ENCODE measurements at regions not wholly inside any gene's neighbourhood (a gene's known extent, or its start where the extent isn't known, plus 50 kb on each side); places are given as distances from the start of the nearest gene placed in this dataset.

DNA sequence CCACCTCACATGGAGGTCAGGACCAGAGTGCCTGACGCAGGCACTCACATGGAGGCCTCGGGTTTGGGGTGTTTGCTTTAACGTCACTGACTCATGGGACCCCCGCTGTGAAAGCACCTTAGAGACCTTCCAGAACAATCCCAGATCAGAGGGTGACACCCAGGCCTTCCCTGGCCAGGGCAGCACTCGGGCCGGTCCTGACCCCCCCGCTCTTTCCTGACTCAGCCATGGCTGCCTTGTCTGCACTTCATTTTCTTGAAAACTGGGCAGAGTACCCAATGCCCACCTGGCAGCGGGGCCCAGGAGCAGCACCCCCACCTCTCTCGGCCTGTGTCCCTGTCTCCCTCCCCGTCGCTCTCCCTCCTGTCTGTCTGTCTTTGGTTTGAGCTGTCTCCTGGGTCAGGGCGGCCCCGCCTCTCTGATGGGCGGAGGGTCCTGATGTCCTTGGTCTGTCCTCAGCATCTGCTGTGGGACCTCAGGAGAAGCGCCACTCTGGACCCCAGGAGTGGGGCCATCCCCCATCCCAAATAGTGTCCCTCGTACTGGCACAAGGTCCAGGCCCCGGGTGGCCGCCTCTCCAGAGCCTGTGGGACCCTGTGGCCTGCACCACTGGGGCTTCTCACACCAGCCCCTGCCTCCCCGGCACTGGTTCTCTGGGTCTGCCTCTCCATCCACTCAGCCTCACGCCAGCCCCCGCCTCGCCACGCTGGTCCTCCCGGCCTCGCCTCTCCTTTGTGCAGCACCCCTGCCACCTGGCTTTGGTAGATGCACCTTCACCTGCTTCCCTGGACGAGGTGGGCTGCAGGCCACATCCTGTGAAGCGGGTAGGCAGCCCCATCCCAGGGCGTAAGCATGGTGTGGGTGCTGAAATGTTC lies 55.9 kb upstream of the ZNF469 start:
- H3K4me2 ChIP-seq (ENCODE audit: low read length): no peak overlapping the region
- Mint-ChIP-seq H3K4me1 (ENCODE audit: low read depth, unreplicated experiment) (peaks cover 4% of the 10 kb centered on the region), H3K27me3 (ENCODE audit: low read depth, unreplicated experiment) (peaks cover 3% of the 10 kb centered on the region), H3K36me3 (ENCODE audit: low read depth, unreplicated experiment) (peaks cover 2% of the 10 kb centered on the region), H3K9me3 (ENCODE audit: unreplicated experiment) (peaks cover 4% of the 10 kb centered on the region), H3K27ac (ENCODE audit: unreplicated experiment) (no peak overlapping the region), H3K4me3 (ENCODE audit: unreplicated experiment) (no peak overlapping the region)
- H3K27ac ChIP-seq (ENCODE audit: low read depth, low read length): no peak overlapping the region
- no peaks in the 10 kb centered on the region for H3K36me3 ChIP-seq (ENCODE audit: insufficient read depth, low read length)
- DNase-seq (ENCODE audit: low read depth) (no peak), FAIRE-seq (no peak)
- H3K4me3 ChIP-seq (ENCODE audit: insufficient read depth, low read depth, low read length): no peak overlapping the region
- H3K4me1 ChIP-seq (ENCODE audit: insufficient read depth, low read length): peaks cover 4% of the 10 kb centered on the region
- no peaks in the 10 kb centered on the region for H3K9me3 ChIP-seq (ENCODE audit: insufficient read depth, low read depth, low read length)
- TF ChIP-seq CTCF (IDR thresholded peaks at IDR 0.05; ENCODE audit: insufficient read depth, low read depth, low read length) (no peak), EZH2 (IDR thresholded peaks at IDR 0.05; ENCODE audit: insufficient read depth, low read length) (no peak)
- no peaks in the 10 kb centered on the region for H3K79me2 ChIP-seq (ENCODE audit: insufficient read depth, low read length)
- no peaks in the 10 kb centered on the region for H4K20me1 ChIP-seq (ENCODE audit: insufficient read depth, low read length)
- no peaks in the 10 kb centered on the region for H3K27me3 ChIP-seq (ENCODE audit: insufficient read depth, low read length)
- no peak overlapping the region for H2AFZ ChIP-seq (ENCODE audit: low read depth, low read length)
- H3K9ac ChIP-seq (ENCODE audit: low read length): no peak overlapping the region

DNA sequence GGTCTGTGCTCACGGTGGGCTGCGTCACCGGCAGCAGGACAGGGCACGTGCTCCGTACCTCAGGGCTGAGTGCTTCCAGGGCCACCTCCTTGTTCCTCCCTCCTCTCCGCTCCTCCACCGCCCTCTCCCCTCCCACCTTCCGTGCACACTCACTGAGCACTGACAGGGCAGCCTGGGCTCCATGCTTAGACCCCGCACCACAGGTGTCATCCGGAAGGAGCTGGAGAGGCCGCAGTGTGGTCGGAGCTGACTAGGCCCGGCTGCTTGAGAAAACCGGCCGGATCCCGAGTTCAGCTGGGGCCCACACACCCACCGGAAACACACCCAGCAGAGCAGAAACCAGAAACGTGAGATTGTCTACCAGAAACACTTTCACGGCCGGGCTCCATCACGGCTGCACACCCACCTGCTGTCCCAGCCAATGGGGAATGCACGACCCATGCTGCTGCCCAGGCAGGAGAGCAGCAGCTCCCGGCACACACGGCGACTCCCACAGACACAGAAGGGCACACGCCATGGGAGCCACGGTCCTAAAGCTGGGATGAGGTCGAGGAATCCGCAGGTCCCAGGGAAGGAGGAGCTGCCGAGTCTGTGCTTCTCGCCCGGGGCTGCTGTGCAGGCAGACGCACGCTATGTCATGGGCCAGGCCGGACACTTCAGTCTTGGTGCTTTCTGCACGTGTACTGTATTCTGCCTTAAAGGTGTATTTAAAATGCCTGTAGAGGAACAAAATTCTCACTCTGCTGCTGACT lies 55.0 kb upstream of the ZNF469 start:
- H3K9me3 ChIP-seq (ENCODE audit: insufficient read depth, low read depth, low read length): no peaks in the 10 kb centered on the region
- H3K27me3 Mint-ChIP-seq (ENCODE audit: low read depth, unreplicated experiment): peaks cover 3% of the 10 kb centered on the region
- H3K4me2 ChIP-seq (ENCODE audit: low read length): no peak overlapping the region
- H2AFZ ChIP-seq (ENCODE audit: low read depth, low read length): no peak overlapping the region
- H3K36me3 Mint-ChIP-seq (ENCODE audit: low read depth, unreplicated experiment): peaks cover 2% of the 10 kb centered on the region
- no peaks in the 10 kb centered on the region for H4K20me1 ChIP-seq (ENCODE audit: insufficient read depth, low read length)
- no peaks in the 10 kb centered on the region for H3K79me2 ChIP-seq (ENCODE audit: insufficient read depth, low read length)
- no peaks in the 10 kb centered on the region for H3K36me3 ChIP-seq (ENCODE audit: insufficient read depth, low read length)
- H3K9me3 Mint-ChIP-seq (ENCODE audit: unreplicated experiment): peaks cover 4% of the 10 kb centered on the region
- DNase-seq (ENCODE audit: low read depth) (no peak), FAIRE-seq (no peak)
- no peak overlapping the region for H3K9ac ChIP-seq (ENCODE audit: low read length)
- no peak overlapping the region for H3K4me3 Mint-ChIP-seq (ENCODE audit: unreplicated experiment)
- H3K27me3 ChIP-seq (ENCODE audit: insufficient read depth, low read length): no peaks in the 10 kb centered on the region
- TF ChIP-seq EZH2 (IDR thresholded peaks at IDR 0.05; ENCODE audit: insufficient read depth, low read length) (no peak), CTCF (IDR thresholded peaks at IDR 0.05; ENCODE audit: insufficient read depth, low read depth, low read length) (no peak)
- H3K27ac Mint-ChIP-seq (ENCODE audit: unreplicated experiment): peak overlapping the region; percentile 62
- peaks cover 8% of the 10 kb centered on the region for H3K4me1 Mint-ChIP-seq (ENCODE audit: low read depth, unreplicated experiment)
- H3K4me3 ChIP-seq (ENCODE audit: insufficient read depth, low read depth, low read length): no peak overlapping the region
- no peak overlapping the region for H3K27ac ChIP-seq (ENCODE audit: low read depth, low read length)
- H3K4me1 ChIP-seq (ENCODE audit: insufficient read depth, low read length): peaks cover 11% of the 10 kb centered on the region
